SH-SY5Y (cell line): ENCODE measurements at regions not wholly inside any gene's neighbourhood (a gene's known extent, or its start where the extent isn't known, plus 50 kb on each side); places are given as distances from the start of the nearest gene placed in this dataset.

Source experiments
- GATA2 ChIP-seq: IDR thresholded peaks from 2 replicates; pipeline ENCODE4 v1.6.1; 2011; ENCODE audit warnings: mild to moderate bottlenecking, low read depth, low read length
- GATA3 ChIP-seq: IDR thresholded peaks from 2 replicates; pipeline ENCODE4 v1.6.1; 2011; ENCODE audit warnings: low read depth, mild to moderate bottlenecking, low read length, moderate library complexity

DNA sequence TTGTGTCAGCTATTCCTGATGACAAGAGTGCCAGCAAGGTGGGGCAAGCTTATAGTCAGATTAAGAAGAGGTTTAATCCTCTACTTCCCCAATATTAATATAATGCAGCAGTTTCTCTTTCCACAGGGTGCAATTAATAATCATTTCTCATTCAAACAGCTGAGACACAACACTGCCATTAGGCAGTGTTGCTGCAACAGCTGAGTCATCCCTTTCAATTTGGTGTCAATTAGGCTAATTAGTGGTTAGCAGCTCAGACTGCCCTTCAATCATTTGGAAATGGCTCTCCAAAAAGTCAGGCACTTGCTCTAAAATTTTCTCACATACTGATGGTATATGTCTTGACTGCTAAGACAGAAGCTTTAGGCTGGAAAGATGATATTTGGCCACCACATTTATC is 265.7 kb upstream of the FAM241A start:
- TF ChIP-seq GATA2 (no peak), GATA3 (no peak)
